Endothelial cell of umbilical vein (primary cell): ENCODE measurements at regions not wholly inside any gene's neighbourhood (a gene's known extent, or its start where the extent isn't known, plus 50 kb on each side); places are given as distances from the start of the nearest gene placed in this dataset.

Experiments
- BruUV-seq: library from RNA; stranded (reverse); fragments of 400-500 nt; replicated peaks from 2 replicates; lab custom pipeline; 2021; lab: Mats Ljungman, UMichigan
- CTCF ChIA-PET: fragments of 300-600, 350-600 bp; sonication (Branson Sonifier 250); formaldehyde crosslinking; loops from one replicate; lab custom pipeline; 2021; ENCODE audit warnings: antibody characterized with exemption, inconsistent platforms; lab: Charles Lee
- POLR2A ChIA-PET: fragments of 300-600, 350-600 bp; sonication (Branson Sonifier 250); formaldehyde crosslinking; loops from one replicate; lab custom pipeline; 2021; ENCODE audit warnings: antibody characterized with exemption, inconsistent platforms; lab: Charles Lee
- DNase-seq: peaks from one replicate; pipeline ENCODE4 v3.0.0-alpha.2; 2011; ENCODE audit warnings: low read depth, low spot score
- FAIRE-seq: peaks from 2 replicates; lab custom pipeline; 2011; peaks lifted over from hg19 to GRCh38; lab: Jason Lieb, UNC
- H2AFZ ChIP-seq: 2 replicates; pipeline ENCODE4 v1.6.0; 2012; ENCODE audit warnings: low read depth, low read length, control low read depth, inconsistent platforms
- H3K27ac ChIP-seq: 2 replicates; pipeline ENCODE4 v1.5.1; 2011; ENCODE audit warnings: low read depth, mild to moderate bottlenecking, control low read depth, low read length, moderate library complexity; ENCODE audit not compliant: insufficient read depth
- H3K27me3 ChIP-seq, 2 experiments: 2 replicates each; pipeline versions ENCODE4 v1.6.0 to v1.6.1; 2011; ENCODE audit warnings: low read length in 2 of 2, mixed read lengths in 1 of 2; ENCODE audit not compliant: control insufficient read depth in 2 of 2, insufficient read depth in 2 of 2
- H3K36me3 ChIP-seq, 2 experiments: 2 replicates in 1 of 2; 3 replicates in 1 of 2; pipeline ENCODE4 v1.5.1; 2011; ENCODE audit warnings: low read length in 2 of 2, mild to moderate bottlenecking in 1 of 2, moderate library complexity in 1 of 2; ENCODE audit not compliant: control insufficient read depth in 2 of 2, insufficient read depth in 2 of 2; ENCODE audit errors: extremely low read depth in 1 of 2
- H3K4me1 ChIP-seq: 3 replicates; pipeline ENCODE4 v1.5.1; 2011; ENCODE audit warnings: mild to moderate bottlenecking, low read length; ENCODE audit not compliant: control insufficient read depth, insufficient read depth; ENCODE audit errors: extremely low read depth
- H3K4me2 ChIP-seq: 2 replicates; pipeline ENCODE4 v1.6.1; 2011; ENCODE audit warnings: low read length, control low read depth, mixed read lengths; ENCODE audit not compliant: insufficient read depth
- H3K4me3 ChIP-seq, 3 experiments: fragments of 200-600 bp in 1 of 3; sonication (generic), shearing (Covaris generic) in 1 of 3; replicated peaks in 1 of 3; 2 replicates each; pipeline ENCODE4 v1.5.1; 2011 to 2016; ENCODE audit warnings: control low read depth in 3 of 3, low read length in 3 of 3, mild to moderate bottlenecking in 2 of 3, inconsistent platforms in 1 of 3, low read depth in 1 of 3, moderate library complexity in 1 of 3; ENCODE audit not compliant: insufficient read depth in 1 of 3
- H3K79me2 ChIP-seq: 2 replicates; pipeline ENCODE4 v1.6.0; 2012; ENCODE audit warnings: low read length, inconsistent platforms; ENCODE audit not compliant: control insufficient read depth, insufficient read depth
- H3K9ac ChIP-seq: replicated peaks from 2 replicates; pipeline ENCODE3; 2011; ENCODE audit warnings: low read length, control low read depth; ENCODE audit not compliant: insufficient read depth; ENCODE audit errors: extremely low read depth
- H3K9me1 ChIP-seq: replicated peaks from 3 replicates; pipeline ENCODE4 v1.6.0; 2011; ENCODE audit warnings: mild to moderate bottlenecking, low read length; ENCODE audit not compliant: control insufficient read depth, insufficient read depth; ENCODE audit errors: extremely low read depth
- H3K9me3 ChIP-seq: replicated peaks from 2 replicates; pipeline ENCODE4 v1.5.1; 2012; ENCODE audit warnings: low read length, inconsistent platforms; ENCODE audit not compliant: control insufficient read depth, insufficient read depth
- H4K20me1 ChIP-seq: replicated peaks from 2 replicates; pipeline ENCODE3; 2011; ENCODE audit warnings: mild to moderate bottlenecking, low read length; ENCODE audit not compliant: control insufficient read depth, insufficient read depth; ENCODE audit errors: extremely low read depth
- EZH2 ChIP-seq: IDR thresholded peaks from 2 replicates; pipeline ENCODE4 v1.6.1; 2012; ENCODE audit warnings: borderline replicate concordance, low read depth, mild to moderate bottlenecking, moderate library complexity, low read length, inconsistent platforms; ENCODE audit not compliant: severe bottlenecking
- FOS ChIP-seq: IDR thresholded peaks from 2 replicates; pipeline ENCODE4 v1.6.1; 2011; ENCODE audit warnings: mild to moderate bottlenecking, low read length, moderate library complexity, borderline replicate concordance; ENCODE audit not compliant: insufficient read depth
- GATA2 ChIP-seq: IDR thresholded peaks from 2 replicates; pipeline ENCODE4 v1.7.0; 2011; ENCODE audit warnings: low read depth, mild to moderate bottlenecking, moderate library complexity, mixed read lengths, low read length; ENCODE audit not compliant: insufficient read length, insufficient read depth
- JUN ChIP-seq: IDR thresholded peaks from 2 replicates; pipeline ENCODE4 v1.6.1; 2011; ENCODE audit warnings: borderline replicate concordance, low read depth; ENCODE audit not compliant: insufficient read length, insufficient read depth
- MYC ChIP-seq: IDR thresholded peaks from one replicate; pipeline ENCODE4 v1.6.1; 2011; ENCODE audit warnings: mild to moderate bottlenecking, low read depth, low read length
- POLR2A ChIP-seq: IDR thresholded peaks from 2 replicates; pipeline ENCODE4 v1.6.1; 2012; ENCODE audit warnings: low read depth, mild to moderate bottlenecking, control low read depth, low read length
- POLR2AphosphoS5 ChIP-seq: IDR thresholded peaks from 2 replicates; pipeline ENCODE4 v1.6.1; 2012; ENCODE audit warnings: low read depth, mild to moderate bottlenecking, control low read depth, low read length, moderate library complexity; ENCODE audit not compliant: insufficient read depth
- dilution Hi-C: fragments of 300-500 bp; cut with MboI; formaldehyde crosslinking; loops from one replicate; pipeline ENCODE4 v1.15.0; 2019; ENCODE audit warnings: low sequenced_read_pairs; ENCODE audit not compliant: extremely low pct_ligation_motif_present
- intact Hi-C: fragments of 100-400 bp; cut with micrococcal nuclease; formaldehyde crosslinking; loops from one replicate; pipeline ENCODE4 v1.10.0; 2022
- TF ChIP-seq, protein P1 (sequence below): IDR thresholded peaks from 2 replicates; pipeline ENCODE4 v1.6.1; 2011; ENCODE audit not compliant: insufficient read depth, insufficient read length
- TF ChIP-seq, protein P2 (sequence below), 2 donors: IDR thresholded peaks; 1 replicate in 1 of 2; 2 replicates in 1 of 2; pipeline ENCODE4 v1.5.1; 2011; ENCODE audit warnings: low read length in 2 of 2, mild to moderate bottlenecking in 2 of 2, moderate library complexity in 2 of 2, control low read depth in 1 of 2, inconsistent platforms in 1 of 2, low read depth in 1 of 2; ENCODE audit not compliant: insufficient read depth in 1 of 2; ENCODE audit errors: extremely low read depth in 1 of 2

DNA sequence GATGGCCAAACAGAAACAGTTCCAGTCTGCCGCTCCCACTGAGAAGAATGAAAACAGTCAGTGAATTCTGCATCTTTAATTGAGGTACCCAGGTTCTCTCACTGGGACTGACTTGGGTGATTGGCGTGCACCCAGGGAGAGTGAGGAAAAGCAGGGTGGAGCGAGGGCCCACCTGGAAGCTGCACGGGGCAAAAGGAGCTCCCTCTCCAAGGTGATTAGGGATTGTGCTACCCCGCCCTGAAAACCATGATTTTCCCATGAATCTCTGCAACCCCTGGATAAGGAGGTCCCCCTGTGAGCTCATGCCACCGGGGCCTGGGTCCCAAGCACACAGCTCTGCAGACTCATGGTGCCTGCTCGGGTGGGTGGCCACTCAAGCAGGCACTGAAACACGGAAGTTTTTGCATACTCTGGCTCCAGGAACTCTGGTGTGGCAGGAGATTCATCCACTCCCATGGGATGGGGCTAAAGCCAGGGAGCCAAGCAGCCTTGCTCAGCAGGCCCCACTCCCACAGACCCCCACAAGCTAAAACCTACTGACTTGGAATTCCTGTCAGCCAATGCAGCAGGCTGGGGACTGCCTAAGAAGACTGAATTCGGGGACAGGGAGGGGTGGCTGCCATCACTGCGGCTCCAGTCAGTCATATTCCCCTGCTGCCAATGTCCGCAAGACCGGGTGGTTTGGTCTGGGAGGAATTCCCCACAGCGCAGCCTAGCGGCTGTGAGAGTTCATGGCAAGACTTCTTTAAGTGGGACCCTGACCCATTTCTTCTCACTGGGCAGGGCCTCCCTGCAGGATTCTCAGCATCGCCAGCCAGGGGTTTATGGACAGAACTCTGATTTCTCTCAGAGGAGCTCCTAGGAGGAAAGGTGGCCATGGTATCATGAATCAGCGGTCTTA is 652.2 kb upstream of the RGMB start:
- Histone ChIP-seq H3K9ac (no peak overlapping the region), H3K4me3 (no peak overlapping the region), H3K9me1 (no peaks in the 10 kb centered on the region), H3K27me3 (no peaks in the 10 kb centered on the region), H2AFZ (no peak overlapping the region), H3K36me3 (no peaks in the 10 kb centered on the region), H3K4me1 (no peaks in the 10 kb centered on the region), H3K79me2 (no peaks in the 10 kb centered on the region), H4K20me1 (no peaks in the 10 kb centered on the region), H3K27ac (no peak overlapping the region), H3K4me2 (no peak overlapping the region), H3K9me3 (no peaks in the 10 kb centered on the region)
- CTCF ChIA-PET = interaction anchor here (1.2 kb wide), 1 partner anchor 890 kb away, joined by 3 read pairs; no protein-coding TSS in a partner anchor
- BruUV-seq = no TSS peak
- TF ChIP-seq FOS (no peak), GATA2 (no peak), POLR2AphosphoS5 (no peak), JUN (no peak), POLR2A (no peak), MYC (no peak), EZH2 (no peak)
- TF ChIP-seq, protein P1, sequence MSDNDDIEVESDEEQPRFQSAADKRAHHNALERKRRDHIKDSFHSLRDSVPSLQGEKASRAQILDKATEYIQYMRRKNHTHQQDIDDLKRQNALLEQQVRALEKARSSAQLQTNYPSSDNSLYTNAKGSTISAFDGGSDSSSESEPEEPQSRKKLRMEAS = no peak
- TF ChIP-seq, protein P2, sequence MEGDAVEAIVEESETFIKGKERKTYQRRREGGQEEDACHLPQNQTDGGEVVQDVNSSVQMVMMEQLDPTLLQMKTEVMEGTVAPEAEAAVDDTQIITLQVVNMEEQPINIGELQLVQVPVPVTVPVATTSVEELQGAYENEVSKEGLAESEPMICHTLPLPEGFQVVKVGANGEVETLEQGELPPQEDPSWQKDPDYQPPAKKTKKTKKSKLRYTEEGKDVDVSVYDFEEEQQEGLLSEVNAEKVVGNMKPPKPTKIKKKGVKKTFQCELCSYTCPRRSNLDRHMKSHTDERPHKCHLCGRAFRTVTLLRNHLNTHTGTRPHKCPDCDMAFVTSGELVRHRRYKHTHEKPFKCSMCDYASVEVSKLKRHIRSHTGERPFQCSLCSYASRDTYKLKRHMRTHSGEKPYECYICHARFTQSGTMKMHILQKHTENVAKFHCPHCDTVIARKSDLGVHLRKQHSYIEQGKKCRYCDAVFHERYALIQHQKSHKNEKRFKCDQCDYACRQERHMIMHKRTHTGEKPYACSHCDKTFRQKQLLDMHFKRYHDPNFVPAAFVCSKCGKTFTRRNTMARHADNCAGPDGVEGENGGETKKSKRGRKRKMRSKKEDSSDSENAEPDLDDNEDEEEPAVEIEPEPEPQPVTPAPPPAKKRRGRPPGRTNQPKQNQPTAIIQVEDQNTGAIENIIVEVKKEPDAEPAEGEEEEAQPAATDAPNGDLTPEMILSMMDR (IDR thresholded peaks at IDR 0.05; ENCODE audit: extremely low read depth in 1 of 2, insufficient read depth in 1 of 2, low read depth in 1 of 2, low read length in 2 of 2) = no peak
- intact Hi-C loops (no loop called here), dilution Hi-C loops (no loop called here)
- DNase-seq (no peak), FAIRE-seq (no peak)
- POLR2A ChIA-PET = no interaction called here
